ENCODE measurements at regions not wholly inside any gene's neighbourhood (a gene's known extent, or its start where the extent isn't known, plus 50 kb on each side); places are given as distances from the start of the nearest gene placed in this dataset.

DNA sequence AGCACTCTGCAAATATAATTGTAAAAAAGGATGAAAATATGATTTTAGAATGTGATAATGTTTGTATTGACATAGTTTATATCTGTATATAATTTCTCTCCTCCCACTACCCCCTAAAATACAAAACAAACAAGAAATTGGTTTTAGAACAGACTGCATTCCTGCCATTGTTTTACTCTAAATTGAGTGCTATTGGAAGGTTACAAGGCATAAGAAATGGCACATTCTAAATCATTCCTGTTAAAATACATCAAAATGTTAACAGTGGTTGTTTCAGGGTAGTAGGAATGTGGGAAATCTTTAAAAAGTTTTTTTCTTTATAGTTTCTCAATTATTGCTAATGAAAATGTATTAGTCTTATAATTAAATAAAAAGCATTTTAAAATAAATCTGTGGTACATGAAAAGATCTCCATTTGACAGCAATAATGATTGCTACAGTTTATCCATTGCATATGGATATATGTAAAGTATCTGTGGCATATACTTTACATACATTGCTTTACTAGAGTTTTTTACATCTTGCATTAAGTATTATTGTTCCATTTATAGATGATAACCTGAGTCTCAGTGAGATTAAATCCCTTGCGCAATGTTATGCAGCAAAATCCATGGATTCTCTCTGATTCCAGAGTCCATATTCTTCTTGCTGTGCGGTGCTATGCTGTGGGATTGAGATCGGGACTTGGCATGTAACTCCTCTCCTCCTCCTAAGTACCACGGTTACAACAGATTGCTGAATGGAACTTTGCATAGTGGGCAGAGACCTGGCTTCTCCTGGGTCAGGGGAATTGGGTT, 319.8 kb downstream of the LMO4 start:
- TF ChIP-seq, protein P1, sequence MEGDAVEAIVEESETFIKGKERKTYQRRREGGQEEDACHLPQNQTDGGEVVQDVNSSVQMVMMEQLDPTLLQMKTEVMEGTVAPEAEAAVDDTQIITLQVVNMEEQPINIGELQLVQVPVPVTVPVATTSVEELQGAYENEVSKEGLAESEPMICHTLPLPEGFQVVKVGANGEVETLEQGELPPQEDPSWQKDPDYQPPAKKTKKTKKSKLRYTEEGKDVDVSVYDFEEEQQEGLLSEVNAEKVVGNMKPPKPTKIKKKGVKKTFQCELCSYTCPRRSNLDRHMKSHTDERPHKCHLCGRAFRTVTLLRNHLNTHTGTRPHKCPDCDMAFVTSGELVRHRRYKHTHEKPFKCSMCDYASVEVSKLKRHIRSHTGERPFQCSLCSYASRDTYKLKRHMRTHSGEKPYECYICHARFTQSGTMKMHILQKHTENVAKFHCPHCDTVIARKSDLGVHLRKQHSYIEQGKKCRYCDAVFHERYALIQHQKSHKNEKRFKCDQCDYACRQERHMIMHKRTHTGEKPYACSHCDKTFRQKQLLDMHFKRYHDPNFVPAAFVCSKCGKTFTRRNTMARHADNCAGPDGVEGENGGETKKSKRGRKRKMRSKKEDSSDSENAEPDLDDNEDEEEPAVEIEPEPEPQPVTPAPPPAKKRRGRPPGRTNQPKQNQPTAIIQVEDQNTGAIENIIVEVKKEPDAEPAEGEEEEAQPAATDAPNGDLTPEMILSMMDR (conservative IDR thresholded peaks at IDR 0.05; ENCODE audit: low read depth, low read length), result no peak
- no peak for TF ChIP-seq EZH2phosphoT487 (IDR thresholded peaks at IDR 0.05; ENCODE audit: borderline replicate concordance, low read length)

Measured in PC-3 (cell line).